ENCODE measurements at regions not wholly inside any gene's neighbourhood (a gene's known extent, or its start where the extent isn't known, plus 50 kb on each side); places are given as distances from the start of the nearest gene placed in this dataset.

- no peaks in the 10 kb centered on the region; the same call in 1 of the 2 replicates for H3K9me2 ChIP-seq (ENCODE audit: low read depth, low read length)
- no peaks in the 10 kb centered on the region for H3K9me3 ChIP-seq (ENCODE audit: low read length)
- no peak overlapping the region for H3K9ac ChIP-seq (ENCODE audit: low read length)
- no peak overlapping the region for H2AFZ ChIP-seq (ENCODE audit: low read length)
- H3K27me3 ChIP-seq (ENCODE audit: insufficient read depth, low read length): no peaks in the 10 kb centered on the region
- TF ChIP-seq EZH2 (IDR thresholded peaks at IDR 0.05; ENCODE audit: borderline replicate concordance, low read length): no peak
- TF ChIP-seq, protein P1, sequence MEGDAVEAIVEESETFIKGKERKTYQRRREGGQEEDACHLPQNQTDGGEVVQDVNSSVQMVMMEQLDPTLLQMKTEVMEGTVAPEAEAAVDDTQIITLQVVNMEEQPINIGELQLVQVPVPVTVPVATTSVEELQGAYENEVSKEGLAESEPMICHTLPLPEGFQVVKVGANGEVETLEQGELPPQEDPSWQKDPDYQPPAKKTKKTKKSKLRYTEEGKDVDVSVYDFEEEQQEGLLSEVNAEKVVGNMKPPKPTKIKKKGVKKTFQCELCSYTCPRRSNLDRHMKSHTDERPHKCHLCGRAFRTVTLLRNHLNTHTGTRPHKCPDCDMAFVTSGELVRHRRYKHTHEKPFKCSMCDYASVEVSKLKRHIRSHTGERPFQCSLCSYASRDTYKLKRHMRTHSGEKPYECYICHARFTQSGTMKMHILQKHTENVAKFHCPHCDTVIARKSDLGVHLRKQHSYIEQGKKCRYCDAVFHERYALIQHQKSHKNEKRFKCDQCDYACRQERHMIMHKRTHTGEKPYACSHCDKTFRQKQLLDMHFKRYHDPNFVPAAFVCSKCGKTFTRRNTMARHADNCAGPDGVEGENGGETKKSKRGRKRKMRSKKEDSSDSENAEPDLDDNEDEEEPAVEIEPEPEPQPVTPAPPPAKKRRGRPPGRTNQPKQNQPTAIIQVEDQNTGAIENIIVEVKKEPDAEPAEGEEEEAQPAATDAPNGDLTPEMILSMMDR (IDR thresholded peaks at IDR 0.05; ENCODE audit: low read length): no peak
- H3K79me2 ChIP-seq (ENCODE audit: insufficient read depth, low read length): no peaks in the 10 kb centered on the region
- no peaks in the 10 kb centered on the region for H4K20me1 ChIP-seq (ENCODE audit: insufficient read depth, low read length)
- H3F3A ChIP-seq (ENCODE audit: insufficient read depth, low read length): no peaks in the 10 kb centered on the region
- no peak overlapping the region for H3K27ac ChIP-seq (ENCODE audit: low read depth, low read length, poor library complexity, severe bottlenecking)
- no peaks in the 10 kb centered on the region for H3K4me1 ChIP-seq (ENCODE audit: insufficient read depth, low read length, severe bottlenecking)
- no peak overlapping the region for H3K4me3 ChIP-seq (ENCODE audit: low read depth, low read length, poor library complexity, severe bottlenecking)
- H3K36me3 ChIP-seq (ENCODE audit: insufficient read depth, low read length): no peaks in the 10 kb centered on the region
- H3K4me2 ChIP-seq (ENCODE audit: low read length): no peak overlapping the region
Observed at GRCh38 chr3:101043687-101044078, 50.5 kb upstream of the ABI3BP start.

GRCh38 chr3:101042996-101043686 lies 49.9 kb upstream of the ABI3BP start:
- Histone ChIP-seq H3K9me3 (ENCODE audit: low read length) (no peaks in the 10 kb centered on the region), H3K27ac (ENCODE audit: low read depth, low read length, poor library complexity, severe bottlenecking) (no peak overlapping the region), H3K9me2 (ENCODE audit: low read depth, low read length) (no peaks in the 10 kb centered on the region; the same call in 1 of the 2 replicates), H3K79me2 (ENCODE audit: insufficient read depth, low read length) (no peaks in the 10 kb centered on the region), H3K27me3 (ENCODE audit: insufficient read depth, low read length) (no peaks in the 10 kb centered on the region), H3K4me2 (ENCODE audit: low read length) (no peak overlapping the region), H3K4me3 (ENCODE audit: low read depth, low read length, poor library complexity, severe bottlenecking) (no peak overlapping the region), H2AFZ (ENCODE audit: low read length) (no peak overlapping the region), H3F3A (ENCODE audit: insufficient read depth, low read length) (no peaks in the 10 kb centered on the region), H3K9ac (ENCODE audit: low read length) (no peak overlapping the region), H3K36me3 (ENCODE audit: insufficient read depth, low read length) (no peaks in the 10 kb centered on the region), H4K20me1 (ENCODE audit: insufficient read depth, low read length) (no peaks in the 10 kb centered on the region), H3K4me1 (ENCODE audit: insufficient read depth, low read length, severe bottlenecking) (no peaks in the 10 kb centered on the region)
- TF ChIP-seq, protein P1 (IDR thresholded peaks at IDR 0.05; ENCODE audit: low read length): no peak
- no peak for TF ChIP-seq EZH2 (IDR thresholded peaks at IDR 0.05; ENCODE audit: borderline replicate concordance, low read length)

Data from OCI-LY1 (cell line).